HUDEP-2 (cell line): ENCODE measurements at regions not wholly inside any gene's neighbourhood (a gene's known extent, or its start where the extent isn't known, plus 50 kb on each side); places are given as distances from the start of the nearest gene placed in this dataset.

Source experiments
- DNase-seq, 76 experiments: peaks; one replicate each; lab custom pipeline; 2025; ENCODE audit not compliant: unreplicated experiment in 76 of 76; lab: John Stamatoyannopoulos, UW

DNA sequence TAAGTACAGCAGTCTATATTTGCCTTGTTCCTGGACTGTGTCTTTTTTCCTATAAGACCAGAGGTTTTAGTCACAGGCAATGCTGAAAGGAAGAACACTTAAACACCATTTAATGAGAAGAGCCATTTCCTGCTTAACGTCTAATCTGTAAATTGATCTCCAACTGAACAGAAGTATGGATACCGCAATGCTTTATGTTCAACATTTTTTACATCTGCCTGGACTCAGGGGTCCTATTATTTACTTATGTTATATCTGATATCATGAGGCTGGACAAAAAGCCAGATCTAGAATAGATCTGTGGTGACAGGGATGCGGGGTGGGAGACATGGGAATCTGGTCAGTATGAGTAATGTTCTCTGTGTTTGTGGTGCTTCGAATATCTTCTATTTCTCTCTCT is 334.6 kb upstream of the MPDZ start:
- no peak for DNase-seq

DNA sequence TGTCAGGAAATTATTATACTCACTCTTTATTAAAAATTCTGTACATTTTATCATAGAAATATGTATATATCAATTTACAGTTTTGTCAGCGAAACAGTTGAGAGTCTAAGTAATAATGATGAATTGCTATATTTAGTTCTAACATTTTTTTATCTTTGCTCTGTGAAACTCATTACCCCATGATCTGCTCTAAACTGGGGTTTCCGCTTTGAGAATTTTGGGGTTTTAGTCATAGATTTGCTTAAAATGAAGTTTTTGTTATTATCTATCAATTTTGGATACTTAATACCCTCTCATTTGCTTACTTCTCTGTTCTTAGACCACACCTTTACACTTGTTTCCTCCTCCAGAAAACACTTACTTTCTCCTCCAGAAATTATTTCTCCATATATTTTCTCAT is 333.8 kb upstream of the MPDZ start:
- no peak for DNase-seq

DNA sequence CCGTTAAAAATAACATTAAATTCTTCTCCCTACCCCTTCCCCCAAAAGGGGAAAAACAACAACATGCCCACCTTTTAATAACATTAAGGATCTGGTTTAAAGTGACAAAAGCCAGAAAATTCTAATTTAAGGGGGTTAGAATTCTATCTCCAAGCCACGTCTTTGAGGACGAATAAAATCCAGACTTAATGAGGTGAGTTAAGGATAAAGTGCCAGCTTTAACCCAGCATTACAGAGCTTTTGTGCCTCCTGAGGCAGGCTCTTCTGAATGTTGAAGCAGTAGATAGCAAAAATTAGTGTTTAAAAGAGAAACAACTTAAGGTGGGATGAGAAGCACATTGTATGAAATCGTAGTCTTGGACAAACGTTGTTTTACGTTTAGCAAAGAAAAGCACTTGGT is 329.0 kb upstream of the MPDZ start:
- no peak for DNase-seq

DNA sequence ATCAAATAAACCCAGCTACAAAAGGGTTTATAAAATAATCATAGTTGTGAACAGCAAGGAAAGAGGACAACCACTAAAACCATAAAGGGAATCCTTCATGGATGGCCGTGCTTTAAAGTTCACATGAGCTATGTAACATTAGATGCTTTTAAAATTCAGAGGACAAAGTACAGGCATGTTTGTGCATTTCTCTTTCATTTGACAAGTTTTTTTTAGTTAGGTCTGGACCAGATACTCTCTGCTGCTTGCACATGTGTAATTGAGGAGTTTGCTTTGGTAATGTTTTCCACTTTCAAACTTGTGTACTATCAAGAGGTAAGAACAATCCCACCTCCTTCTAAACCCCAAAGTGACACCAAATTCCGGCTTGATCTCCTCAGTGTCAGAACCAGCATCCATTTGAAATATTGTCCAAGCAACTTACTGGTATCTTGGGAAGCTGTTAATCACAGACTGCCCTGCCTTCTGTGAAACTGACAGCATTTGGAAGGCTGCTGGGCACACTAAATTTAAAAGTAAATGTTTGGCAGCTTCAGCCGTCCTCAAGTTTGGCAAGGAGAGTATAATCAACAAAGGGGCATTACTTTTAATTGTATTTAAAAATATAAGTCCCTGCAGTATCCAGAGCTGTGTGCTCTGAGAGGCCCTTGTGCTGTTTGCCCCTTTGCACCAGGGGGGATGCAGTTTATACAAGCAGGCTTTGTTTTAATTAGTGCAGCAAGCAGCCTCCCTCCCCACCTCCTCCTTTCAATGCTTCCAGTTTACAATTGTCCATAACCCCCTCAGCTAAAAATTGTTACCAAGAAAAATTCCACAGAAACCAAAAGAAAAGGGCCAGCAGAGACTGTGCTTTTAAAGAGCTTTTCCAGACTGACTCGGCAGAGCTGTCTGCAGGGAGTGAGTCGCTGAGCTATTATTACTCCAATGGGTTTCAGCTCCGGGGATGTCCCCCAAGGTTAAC is 328.3 kb upstream of the MPDZ start:
- no peak for DNase-seq

DNA sequence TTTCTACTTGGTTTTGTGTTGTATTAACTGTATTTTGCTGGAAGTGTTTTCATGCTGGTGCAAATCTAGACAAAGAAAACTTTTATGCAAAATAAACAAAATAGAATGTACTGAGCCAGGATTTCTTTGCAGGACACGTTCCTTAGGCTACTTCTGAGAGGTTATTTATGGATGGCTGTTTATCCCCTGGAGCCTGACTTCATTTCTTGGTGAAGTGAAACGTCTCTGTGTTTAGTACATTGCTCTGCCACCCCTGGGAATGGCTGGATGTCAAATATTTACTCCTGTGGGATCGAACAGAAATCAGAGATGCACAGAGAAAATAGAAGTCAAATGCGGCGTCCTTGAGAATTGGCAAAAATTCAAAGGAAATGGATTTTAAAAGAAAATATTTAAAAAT is 327.1 kb upstream of the MPDZ start:
- no peak for DNase-seq

DNA sequence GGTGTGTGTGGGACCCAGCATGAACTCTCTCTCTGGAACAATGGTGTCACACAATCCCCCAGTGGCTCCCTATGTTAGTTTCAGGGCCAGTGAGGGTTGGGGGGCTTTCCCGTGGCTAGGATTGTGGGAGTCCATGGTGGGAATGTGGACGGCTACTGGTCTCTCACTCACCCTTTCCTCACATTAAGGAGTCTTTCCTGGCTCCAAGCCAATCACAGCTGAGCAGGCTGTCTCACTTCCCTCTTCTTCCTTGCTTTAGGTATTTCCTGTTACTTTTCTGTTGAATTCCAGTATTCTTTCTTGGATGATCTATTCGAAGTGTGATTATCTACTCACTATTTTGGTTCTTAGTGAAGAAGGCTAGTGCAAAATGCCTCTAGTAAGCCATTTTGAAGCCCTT is 324.4 kb upstream of the MPDZ start:
- DNase-seq = no peak

DNA sequence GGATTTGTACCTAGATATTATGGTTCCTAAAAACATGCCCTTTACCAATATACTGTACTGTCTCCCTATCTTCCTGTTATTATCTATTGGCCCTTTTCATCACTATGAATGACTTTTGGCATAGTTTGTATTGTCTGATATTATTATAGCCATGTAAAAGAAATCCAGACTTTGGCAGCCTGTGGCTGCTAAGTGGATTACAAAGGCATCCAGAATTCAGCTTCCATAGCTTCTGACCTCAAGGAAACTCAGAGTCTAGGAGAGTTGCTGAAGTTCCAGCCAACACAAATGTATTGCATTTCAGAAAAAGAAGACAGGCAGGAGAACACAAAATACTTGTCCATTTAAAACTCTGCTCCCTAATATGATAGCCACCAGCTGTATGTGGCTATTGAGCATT is 319.2 kb upstream of the MPDZ start:
- DNase-seq = no peak

DNA sequence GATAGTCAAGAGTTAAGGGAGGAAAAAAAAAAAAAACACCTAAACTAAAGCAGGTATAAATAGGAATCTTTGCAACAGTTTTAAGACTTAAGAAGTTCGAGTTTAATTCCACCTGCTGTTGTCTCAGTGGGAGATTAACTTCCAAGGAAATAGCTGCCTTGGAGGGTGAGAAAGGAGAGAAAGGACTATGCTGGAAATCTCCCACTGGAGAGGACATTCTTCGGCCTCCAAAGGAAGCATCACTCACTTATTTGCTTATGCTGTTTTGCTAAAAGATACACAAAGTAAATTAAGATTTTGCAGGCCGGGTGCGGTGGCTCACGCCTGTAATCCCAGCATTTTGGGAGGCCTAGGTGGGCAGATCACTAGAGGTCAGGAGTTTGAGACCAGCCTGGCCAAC is 317.9 kb upstream of the MPDZ start:
- DNase-seq = no peak

DNA sequence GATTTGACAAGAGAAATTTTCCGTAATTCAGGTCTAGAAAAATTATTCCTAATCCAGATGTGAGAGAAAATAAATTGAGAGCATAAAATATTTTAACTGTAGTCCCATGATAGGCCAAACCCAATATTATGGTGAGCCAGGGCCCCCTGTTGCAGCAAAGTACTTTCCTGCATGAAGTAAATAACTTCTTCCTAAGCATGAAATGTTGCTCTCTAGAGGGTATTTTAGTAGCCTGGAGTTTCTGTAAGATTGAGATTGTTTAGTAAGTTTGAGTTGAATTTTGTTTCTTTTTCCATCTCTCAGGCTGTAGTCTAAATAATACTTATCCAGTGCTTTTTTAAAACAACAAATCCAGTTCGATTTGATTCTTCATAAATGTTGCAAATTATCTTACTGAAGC is 317.5 kb upstream of the MPDZ start:
- DNase-seq = no peak

DNA sequence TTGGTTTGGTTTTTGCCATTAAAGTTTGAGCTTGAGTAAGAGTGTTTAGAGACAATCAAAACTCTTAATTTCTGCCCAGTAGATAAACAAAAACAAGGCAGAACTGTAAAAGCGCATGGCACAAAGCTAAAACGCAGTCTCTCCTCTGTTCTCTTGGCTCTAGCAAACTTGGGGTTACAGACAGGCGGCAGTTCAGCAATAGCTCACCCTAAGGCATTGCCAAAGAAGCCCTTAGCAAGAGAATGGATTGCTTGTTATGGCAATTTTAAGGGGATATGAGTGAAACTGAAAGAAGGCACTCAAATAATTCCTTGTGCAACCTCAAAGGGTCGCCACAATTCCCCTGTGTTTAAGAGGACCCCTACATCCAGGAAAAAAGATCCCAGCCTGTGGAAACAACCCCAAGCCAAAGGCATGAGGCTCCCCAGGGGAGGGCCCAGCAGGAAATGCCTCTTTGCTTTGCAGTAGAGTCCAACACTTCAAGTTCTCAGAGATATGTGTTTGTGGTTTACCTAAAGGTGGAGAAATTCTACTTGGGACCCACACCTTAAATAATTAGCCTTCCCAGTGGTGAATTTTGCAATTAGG is 317.0 kb upstream of the MPDZ start:
- DNase-seq = no peak

DNA sequence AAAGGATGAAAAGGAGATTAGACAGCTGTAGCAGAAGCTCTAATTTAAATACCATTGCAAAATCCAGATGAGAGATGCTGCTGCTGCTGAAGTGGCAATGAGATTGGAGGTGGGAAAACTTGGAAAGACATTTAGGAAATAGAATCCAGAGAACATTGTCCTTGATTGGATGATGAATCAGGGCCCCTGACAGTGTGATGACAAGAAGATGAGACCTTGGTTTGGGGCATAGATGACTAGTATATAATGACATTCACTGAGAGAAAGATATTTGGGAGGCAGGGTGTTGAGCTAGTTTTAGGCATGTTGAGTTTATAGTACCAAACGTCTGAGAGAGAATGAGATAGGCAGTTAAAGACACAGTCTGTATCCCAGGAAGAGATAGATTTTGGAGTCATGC is 311.5 kb upstream of the MPDZ start:
- DNase-seq = no peak

DNA sequence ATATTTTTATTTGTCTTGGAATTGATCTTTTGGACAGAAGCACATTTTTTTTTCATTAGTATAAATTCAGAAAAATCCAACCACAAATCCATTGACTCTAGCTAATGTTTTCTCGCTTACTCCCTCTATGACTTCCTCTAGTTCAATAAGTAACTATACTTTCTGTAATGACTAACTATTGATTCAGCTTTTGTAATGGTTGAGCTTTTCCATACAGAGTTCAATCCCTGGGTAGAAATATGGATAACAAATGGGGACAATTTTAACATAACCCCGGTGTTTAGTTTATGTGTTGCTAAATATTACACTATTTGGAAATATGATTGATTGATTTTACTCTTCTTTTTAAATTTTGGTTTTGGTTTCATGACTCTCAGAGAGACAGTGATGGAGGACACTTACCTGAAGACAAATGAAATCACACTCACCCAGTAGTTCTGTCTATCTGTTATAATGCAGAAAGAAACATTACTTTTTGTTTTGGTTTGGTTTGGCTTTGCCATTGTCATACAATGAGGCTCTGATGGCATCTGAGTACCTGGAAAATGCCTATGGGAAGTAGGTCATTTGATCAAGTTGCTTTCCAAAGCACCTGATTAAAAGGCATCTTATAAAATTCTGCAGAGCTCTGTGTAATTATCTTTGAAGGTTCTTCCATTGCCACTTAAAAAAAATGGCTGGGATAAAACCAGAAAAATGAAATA is 309.7 kb upstream of the MPDZ start:
- DNase-seq = no peak

DNA sequence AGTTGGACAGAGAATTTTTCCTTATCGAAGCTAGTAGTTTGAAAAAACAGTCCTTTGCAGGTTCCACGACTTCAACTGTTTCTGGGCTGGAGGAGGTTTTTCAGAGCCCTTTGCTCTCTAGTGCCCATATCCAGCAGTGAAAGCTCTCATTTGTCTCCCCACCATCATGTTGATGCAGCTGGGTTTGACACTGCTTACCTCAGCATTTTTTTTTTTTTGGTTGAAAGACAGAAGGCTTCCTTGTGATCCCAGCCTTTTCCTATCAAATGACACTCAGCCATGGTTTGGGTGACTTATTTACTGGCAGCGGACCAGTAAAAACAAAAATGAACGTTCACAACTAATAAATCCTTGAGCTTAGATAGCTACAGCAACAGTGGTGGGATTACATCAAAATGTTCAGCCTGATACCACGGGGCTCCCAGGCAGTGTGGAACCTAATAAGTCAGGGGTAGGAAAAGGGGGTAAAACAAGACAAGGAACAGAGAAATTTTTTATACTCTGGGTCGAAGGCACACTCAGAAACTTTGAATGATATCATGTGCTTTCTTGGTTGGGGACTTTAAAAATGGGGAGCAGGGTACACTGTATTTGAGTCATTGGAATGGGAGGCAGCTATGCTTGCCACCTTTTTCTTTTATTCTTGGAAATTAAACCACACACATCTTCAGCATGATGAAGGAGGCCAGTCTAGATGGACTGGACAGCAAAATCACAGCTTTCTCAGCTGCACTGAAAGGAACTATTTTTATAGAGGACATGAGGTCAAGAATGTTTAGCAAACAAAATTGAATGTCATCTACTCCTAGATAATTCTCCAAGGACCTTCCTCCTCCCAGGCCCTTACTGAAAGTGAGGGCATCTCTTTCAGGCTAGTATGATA is 308.9 kb upstream of the MPDZ start:
- DNase-seq = no peak

DNA sequence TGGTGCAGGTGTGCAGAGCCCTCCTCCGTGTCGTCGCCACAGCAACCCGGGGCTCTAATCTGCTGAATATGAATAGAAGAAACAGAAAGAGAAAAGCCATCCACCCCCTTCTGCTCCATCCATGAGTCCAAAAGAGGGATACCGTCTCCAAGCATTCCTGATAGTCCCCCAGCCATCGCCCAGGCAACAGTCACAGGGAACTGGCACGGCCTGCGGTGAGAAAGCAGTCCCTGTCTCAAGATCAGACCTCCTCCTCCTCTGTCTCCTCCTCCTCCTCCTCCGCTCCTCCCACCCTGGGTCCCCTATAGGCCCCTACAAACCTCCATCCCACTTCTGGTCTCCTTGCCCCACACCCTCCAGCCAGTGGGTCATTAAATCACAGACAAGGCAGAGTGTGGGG is 308.1 kb upstream of the MPDZ start:
- DNase-seq = no peak

DNA sequence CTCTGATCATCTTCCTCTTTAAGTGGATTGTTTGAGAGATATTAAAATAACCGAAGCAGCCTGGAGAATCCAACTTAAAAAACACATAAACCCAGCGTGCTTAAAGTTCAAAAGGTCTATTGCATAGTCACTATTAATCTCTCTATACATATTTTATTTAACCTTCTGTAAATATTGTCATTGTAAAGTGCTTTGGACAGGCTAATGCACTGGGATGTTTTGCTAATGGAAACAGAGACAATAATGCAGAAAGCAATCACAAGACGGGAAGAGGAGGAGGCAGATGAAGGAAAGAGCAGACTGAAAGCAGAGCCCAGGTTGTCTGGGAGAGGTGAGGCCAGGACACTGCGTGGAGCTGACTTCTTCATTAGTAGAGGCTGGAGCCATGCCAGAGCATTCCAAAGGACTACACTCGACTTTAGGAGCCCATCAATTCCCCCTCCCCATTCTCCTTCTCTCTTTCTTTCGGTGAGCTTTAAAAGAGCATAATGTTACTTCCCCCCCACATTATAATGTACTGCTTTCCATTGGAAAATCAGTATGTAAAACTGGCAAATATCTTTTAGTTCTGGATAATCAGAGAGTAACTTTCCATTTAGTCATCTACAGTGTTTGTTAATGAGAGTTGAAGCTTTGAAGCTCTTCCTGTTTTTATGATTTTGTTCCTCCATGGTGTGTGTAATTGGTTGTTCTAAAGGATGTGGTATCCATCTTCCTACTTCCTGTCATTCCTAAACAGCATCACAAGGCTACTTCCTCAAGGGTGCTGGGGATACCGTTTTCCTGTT is 307.3 kb upstream of the MPDZ start:
- DNase-seq = no peak

DNA sequence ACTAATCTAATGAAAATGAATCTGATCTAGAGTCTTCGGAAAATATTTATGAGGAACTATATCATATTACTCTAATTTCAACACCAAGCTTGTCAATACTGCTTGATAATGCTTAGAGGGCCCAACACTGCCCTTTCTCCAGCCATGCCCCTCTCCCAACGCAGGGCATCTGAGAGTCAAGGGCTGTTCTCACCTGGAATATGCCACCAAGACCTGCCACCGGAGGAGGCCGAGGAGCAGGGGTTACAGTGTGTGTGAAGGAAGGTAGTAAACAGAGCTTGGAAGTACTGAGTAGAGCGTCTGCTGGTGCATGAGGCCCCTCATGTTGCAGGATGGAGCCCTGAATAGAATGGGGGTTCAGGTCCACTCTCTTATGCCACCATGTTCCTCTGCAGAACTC is 301.3 kb upstream of the MPDZ start:
- DNase-seq = no peak

DNA sequence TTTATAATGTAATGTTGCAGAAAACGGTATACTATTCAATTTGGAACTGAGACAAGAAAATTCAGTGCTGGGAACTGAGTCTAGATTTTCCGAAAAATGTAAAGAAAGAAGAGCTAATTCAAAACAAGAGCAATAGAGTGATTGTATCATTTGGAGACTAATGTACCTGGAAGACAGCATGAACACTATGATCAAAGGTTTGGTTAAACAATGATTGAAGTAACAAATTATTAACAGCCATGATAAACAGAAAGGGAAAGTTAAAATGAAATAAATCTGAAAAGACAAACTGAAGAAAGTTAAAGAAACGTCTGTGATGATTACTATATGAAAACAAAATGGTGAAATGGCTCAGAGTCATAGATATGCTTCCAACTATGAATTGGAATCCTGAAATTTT is 300.6 kb upstream of the MPDZ start:
- no peak for DNase-seq

DNA sequence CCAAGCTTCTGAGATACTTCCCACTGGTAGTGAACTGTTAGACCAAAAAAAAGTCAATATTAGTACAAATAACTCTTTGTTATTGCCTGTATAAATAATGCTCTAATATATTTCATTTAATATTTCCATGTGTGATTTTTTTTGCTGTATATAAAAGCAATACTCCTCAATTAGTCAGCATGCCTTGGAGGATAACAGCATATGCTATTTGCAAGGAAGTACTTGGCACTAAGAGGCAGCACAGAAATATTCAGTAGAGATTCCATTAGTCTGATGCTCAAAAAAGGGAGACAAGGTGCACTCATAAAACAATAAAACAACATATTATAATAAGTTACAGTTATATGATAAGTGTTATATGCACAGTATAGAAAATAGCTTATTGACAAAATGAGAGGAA is 296.6 kb upstream of the MPDZ start:
- DNase-seq = no peak

DNA sequence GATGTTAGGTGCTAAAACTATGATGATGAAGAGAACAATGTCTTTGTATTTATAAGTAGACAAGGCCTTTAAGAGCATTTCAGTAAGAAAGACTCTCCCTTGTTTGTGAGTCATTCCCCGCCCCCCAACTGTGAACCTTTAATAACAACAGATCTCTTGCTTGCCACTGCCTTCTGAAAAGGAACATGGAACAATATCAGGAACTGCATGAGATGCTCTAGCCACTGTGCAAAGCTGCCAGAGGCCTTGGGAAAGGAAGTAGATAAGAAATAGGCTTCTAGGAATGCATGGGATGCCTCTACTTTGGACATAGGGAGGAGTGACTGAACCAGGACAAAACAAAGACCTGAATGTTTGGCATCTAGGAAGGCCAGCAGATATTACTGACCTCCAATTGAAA is 296.1 kb upstream of the MPDZ start:
- no peak for DNase-seq
